ENCODE measurements at regions not wholly inside any gene's neighbourhood (a gene's known extent, or its start where the extent isn't known, plus 50 kb on each side); places are given as distances from the start of the nearest gene placed in this dataset.

GRCh38 chr11:41982276-41982675 is 522.8 kb upstream of the LRRC4C start:
- no peak for DNase-seq

GRCh38 chr11:41982975-41983374 is 523.5 kb upstream of the LRRC4C start:
- DNase-seq, result no peak

GRCh38 chr11:41983475-41983874 is 524.0 kb upstream of the LRRC4C start:
- DNase-seq, result no peak

GRCh38 chr11:41984023-41984422 is 524.6 kb upstream of the LRRC4C start:
- no peak for DNase-seq

GRCh38 chr11:41985799-41986198 is 526.3 kb upstream of the LRRC4C start:
- DNase-seq, result no peak

GRCh38 chr11:41988951-41989572 is 529.6 kb upstream of the LRRC4C start:
- no peak for DNase-seq

- DNase-seq, result no peak
Measured at GRCh38 chr11:41989823-41990380, 530.5 kb upstream of the LRRC4C start.

- DNase-seq, result no peak
Measured at GRCh38 chr11:41996533-41996932, 537.1 kb upstream of the LRRC4C start.

GRCh38 chr11:41997844-41998401 is 538.5 kb upstream of the LRRC4C start:
- DNase-seq, result no peak

GRCh38 chr11:41999066-41999465 is 539.6 kb upstream of the LRRC4C start:
- DNase-seq, result no peak

GRCh38 chr11:42003801-42004200 is 544.3 kb upstream of the LRRC4C start:
- DNase-seq, result no peak

- no peak for DNase-seq
Measured at GRCh38 chr11:42006766-42007165, 547.3 kb upstream of the LRRC4C start.

- DNase-seq, result no peak
Measured at GRCh38 chr11:42012271-42012670, 552.8 kb upstream of the LRRC4C start.

- DNase-seq, result no peak
Measured at GRCh38 chr11:42013656-42014201, 554.3 kb upstream of the LRRC4C start.

- no peak for DNase-seq
Measured at GRCh38 chr11:42021911-42022310, 562.5 kb upstream of the LRRC4C start.

- DNase-seq, result no peak
Measured at GRCh38 chr11:42023267-42023666, 563.8 kb upstream of the LRRC4C start.

- no peak for DNase-seq
Measured at GRCh38 chr11:42025121-42025803, 565.8 kb upstream of the LRRC4C start.

GRCh38 chr11:42034826-42035225 is 575.4 kb upstream of the LRRC4C start:
- no peak for DNase-seq

GRCh38 chr11:42036201-42036600 is 576.7 kb upstream of the LRRC4C start:
- no peak for DNase-seq

GRCh38 chr11:42043312-42043711 is 583.9 kb upstream of the LRRC4C start:
- DNase-seq, result no peak

GRCh38 chr11:42047637-42048555 is 588.4 kb upstream of the LRRC4C start:
- no peak for DNase-seq

GRCh38 chr11:42049186-42049585 is 589.7 kb upstream of the LRRC4C start:
- DNase-seq, result no peak

GRCh38 chr11:42049650-42050049 is 590.2 kb upstream of the LRRC4C start:
- no peak for DNase-seq
